GM21360 (cell line): ENCODE measurements at regions not wholly inside any gene's neighbourhood (a gene's known extent, or its start where the extent isn't known, plus 50 kb on each side); places are given as distances from the start of the nearest gene placed in this dataset.
"Not testable (repeated sequence)": the region's sequence is repeated elsewhere in the genome, so short reads cannot be mapped to it uniquely, and the experiment has no call there.

ENCODE experiments used
- ATAC-seq: cut with Tn5 transposase; IDR thresholded peaks from one replicate; pipeline ENCODE4 v1.9.1; 2021; ENCODE audit warnings: mild to moderate bottlenecking, moderate library complexity; ENCODE audit not compliant: unreplicated experiment

DNA sequence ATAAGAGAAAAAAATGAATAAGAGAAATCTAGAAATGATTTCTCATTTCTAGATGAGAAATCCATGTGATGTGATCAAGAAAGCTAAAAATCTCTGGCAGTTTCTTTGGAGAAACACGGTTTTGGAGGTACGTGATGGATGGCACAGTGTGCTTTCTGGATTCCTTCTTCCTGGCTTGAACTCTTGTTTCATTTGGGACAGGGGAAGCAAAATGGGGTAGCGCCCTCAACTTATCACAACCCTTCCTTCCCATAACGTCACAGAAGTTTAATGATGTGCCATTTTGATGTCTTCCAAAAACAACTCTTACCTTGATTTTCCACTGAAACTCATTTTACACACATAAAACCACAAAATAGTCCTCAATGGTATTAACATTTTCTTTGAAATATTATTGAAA lies 1037.3 kb downstream of the ROBO2 start:
- no peak for ATAC-seq

DNA sequence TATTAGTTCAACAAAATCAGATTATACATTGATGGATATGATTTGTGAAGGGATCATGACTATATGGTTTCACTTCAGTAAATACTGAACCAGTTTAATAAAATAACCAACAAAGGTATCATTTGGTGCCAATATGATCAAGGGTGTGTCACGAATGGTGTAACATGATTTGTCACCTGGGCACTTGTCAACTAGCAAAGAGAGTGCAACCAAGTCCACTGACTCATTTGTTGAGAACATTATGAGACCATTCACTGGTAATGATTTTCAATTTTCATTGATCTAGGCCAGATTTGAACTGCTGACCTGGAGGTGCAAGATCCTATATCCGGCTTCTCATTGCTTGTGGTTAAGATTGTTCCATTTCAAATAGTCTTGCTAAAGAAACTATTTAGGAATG lies 1037.9 kb downstream of the ROBO2 start:
- no peak for ATAC-seq

DNA sequence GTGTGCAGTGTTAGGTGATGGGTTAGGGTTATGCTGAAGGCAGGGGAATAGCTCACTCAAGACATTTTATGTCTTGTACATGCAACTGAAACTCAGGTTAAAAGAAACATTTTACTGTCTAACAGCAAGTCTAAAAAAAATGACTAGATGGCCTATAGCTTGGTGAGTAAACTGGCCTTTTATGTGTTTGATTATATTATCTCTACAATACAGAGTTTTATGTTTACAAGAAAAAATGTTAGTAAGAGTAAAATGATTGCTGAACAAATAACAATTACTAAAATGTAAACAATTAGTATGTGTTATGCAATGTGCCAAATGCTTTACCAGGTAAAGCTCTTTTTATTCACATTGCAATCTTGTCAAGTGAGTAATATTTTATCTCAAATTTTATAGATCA lies 1039.6 kb downstream of the ROBO2 start:
- ATAC-seq, result no peak

DNA sequence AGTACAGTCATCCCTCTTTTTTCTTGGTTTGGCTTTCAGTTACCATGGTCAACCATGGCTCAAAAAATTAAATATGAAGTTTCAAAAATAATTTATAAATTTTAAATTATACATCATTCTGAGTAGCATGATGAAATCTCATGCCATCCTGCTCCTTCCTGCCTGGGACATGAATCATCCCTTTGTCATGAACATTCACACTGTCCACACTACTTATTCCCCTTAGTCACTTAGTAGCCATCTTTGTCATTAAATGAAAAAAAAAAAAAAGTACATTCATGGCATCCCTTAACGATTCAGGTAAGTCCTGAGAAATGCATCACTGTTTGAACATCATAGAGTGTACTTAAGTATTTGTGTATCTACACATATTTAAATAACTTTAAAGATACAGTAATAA lies 1046.3 kb downstream of the ROBO2 start:
- no peak for ATAC-seq

DNA sequence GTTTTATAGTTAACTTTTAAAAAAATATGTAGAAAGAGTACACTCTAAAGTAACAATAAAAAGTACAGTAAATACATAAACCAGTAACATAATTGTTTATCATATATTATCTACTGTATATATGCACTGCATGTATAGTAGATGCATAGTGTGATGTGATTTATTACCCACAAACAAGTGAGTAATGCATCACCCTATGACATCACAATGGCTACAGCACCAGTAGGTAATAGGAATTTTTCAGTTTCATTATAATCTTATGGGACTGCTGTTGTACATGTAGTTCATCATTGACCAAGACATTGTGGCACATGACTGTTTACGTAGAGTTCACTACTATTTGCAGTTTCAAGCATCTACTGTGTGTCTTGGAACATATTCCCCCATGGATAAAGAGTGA lies 1047.2 kb downstream of the ROBO2 start:
- no peak for ATAC-seq

DNA sequence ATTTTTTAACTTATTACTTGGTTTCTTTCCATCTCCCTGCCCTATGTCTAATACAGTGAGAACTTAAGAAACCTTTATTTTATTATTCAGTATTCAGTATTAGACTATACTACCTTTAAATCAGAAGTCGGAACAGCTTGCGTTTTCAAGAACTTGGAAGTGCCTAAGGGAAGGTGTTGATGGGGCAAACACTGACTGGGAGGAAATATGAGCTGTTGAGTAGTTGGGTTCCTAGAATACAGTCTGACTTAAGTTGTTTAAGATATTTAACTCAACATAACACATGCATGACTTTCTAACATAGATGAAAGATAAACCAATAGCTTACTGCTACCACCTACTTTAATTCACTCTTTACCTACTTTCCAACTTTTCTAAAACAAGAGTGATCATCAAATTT lies 1048.1 kb downstream of the ROBO2 start:
- no peak for ATAC-seq

DNA sequence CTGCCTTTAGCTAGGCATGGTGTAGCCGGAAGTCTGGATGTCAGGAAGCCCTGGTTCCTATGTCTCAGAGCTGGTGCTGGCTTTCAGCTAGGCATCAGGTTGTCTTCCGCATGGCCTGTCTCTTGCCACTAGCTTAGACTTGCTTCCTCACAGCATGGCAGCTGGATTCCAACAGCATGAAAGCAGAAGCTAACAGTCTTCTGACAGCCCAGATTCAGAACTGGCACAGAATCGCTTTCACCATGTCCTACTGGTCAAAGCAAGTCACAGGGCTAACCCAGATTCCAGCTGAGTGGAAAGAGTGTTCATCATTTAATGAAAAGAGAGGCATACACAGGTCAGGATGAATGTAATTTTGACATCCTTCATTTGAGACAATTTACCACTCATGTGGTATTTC lies 1050.5 kb downstream of the ROBO2 start:
- no peak for ATAC-seq

DNA sequence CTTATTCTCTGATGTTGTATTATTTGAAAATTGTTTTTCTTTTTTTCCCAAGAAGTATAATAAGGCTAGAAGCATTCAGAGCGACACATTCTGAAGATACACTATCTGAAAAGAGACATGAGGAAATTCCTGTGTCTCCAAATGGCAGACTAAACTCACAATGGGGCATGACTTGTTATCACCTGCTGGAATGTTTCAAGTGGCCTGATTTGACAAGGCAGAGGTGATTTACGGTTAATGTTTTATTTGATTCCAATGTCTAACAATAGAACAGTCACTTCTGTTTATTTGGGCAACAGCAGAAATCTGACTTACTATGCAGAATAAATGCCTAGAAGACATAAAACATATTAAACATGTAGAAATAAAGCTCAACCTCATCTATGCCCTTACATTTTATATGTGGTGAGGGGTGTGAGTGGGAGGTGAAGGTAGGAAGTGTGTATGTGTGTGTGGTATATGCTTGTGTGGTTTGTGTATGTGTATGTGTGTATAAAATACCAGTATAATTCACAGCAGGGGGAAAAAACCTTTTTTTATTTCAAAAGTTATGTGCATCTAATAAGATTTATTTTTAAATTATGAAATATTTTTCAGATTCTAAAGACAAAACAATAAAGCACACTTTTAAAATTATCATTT lies 1051.7 kb downstream of the ROBO2 start:
- no peak for ATAC-seq

DNA sequence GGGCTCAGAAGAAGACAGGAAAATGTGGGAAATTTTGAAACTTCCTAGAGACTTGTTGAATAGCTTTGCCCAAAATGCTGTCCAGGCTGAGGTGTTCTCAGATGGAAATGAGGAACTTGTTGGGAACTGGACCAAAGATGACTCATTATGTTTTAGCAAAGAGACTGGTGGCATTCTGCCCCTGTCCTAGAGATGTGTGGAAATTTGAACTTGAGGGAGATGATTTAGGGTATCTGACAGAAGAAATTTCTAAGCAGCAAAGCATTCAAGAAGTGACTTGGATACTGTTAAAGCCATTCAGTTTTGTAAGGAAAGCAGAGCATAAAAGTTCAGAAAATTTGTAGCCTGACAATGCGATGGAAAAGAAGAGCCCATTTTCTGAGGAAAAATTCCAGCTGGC lies 1052.7 kb downstream of the ROBO2 start:
- ATAC-seq, result not testable (repeated sequence)

DNA sequence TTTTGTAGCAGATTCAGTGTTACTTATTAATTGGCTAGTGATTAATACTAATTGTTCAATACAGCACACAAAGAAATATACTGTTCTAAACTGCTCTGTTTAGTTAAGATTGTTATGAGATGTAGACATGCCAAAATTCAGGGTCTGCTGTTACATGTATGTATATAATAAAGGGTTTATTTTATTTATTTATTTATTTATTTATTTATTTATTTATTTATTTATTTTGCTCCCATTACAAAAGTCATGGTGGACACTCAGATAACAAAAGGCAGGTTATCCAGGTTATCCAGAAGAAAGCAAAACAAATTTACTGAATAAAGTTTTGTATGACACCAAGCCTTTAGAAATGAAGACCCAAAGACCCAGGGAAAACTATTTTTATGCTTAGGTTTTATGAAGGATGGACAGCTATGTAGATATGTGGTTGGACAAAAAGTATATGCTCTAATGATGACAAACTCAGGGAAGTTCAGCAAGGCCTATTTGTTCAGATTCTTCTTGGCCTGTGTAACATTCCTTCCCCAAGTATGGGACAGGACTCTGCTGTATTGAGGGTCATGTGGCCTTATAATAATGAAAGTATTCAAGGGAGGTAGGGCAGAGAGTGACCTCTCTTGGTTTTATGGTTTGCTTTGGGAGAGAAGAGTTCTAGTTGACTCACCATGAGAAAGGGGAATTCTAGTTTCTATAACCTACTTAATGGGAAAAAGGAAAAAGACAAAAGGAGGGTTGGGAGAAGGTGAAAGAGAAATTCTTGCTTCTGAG lies 1056.8 kb downstream of the ROBO2 start:
- ATAC-seq, result no peak

DNA sequence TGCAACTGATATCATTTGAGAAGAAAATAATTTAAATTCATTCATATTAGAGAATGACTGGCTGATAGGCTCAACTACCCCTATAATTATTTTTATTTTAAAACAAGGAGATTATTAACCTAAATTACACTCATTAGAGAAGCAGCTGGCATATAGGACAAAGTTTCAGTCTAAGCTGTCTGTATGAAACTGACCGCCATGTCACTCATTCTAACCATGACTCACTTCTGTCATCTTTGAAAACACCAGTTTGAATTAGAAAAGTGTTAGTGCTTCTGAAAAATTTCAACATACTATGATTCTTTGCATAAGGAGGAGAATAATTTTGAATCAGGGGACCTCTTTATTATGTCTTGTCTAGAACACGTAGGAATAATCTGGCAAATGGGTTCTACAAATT lies 1058.5 kb downstream of the ROBO2 start:
- ATAC-seq, result no peak

DNA sequence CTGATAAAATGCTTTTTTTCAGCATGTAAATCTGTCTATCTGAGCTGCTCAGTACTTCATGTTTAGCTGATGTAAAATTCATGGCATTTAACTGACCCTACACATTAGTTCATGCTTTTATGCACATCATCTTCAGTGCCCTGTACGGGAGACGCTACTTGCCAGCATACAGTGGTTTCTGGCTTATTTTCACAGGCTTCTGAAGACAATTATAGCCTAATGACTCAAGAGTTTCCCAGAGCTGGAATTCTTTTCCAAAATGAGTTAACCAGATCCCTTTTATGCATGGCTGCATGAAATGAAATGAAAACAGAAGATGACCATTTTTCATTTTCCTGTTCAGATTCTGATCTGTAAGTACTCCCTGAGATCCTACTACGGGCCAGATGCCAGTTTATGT lies 1061.5 kb downstream of the ROBO2 start:
- no peak for ATAC-seq

DNA sequence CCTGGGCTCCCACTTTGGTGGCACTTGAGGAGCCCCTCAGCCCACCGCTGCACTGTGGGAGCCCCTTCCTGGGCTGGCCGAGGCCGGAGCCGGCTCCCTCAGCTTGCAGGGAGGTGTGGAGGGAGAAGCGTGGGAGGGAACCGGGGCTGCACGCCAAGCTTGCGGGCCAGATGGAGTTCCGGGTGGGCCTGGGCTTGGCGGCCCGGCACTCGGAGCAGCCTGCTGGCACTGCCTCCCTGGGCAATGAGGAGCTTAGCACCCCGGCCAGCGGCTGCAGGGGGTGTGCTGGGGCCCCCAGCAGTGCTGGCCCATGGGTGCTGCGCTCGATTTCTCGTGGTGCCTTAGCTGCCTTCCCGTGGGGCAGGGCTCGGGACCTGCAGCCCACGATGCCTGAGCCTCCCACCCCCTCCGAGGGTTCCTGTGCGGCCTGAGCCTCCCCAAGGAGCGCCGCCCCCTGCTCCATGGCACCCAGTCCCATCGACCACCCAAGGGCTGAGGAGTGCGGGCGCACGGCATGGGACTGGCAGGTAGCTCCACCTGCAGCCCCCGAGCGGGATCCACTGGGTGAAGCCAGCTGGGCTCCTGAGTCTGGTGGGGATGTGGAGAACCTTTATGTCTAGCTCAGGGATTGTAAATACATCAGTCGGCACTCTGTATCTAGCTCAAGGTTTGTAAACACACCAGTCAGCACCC lies 1068.5 kb downstream of the ROBO2 start:
- not testable (repeated sequence) for ATAC-seq

DNA sequence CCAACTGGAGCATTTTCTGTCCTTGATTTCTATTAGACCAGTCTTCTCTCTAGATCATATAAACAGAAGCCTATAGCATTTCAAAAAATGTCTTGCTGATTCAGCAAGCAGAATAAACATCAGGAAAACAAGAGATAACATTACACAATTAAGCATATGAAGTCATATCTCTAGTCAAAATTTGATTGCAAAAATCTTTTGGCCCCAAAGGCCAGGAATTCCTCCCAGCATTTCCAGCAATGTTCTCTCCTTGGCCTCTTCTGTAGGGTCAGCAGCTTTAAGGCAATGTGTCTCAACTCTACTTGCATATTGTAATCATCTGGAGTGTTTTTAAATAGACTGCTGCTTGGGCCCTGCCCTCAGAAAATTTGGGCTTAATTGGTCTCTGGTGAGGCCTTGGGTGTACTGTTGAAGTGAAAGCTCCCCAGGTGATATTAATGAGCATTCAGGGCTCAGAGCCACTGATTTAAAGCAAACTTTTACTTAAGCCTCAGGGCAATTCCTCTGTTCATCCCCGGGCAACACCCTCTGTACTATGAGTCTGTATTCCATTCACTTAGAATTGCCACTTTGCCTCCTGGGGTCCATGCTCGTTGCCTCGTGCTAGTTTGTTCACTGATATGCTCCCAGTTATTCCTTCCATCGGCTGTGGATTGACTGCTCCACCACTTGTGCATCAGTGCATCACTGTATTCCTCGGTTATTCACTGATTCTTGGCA lies 1072.6 kb downstream of the ROBO2 start:
- ATAC-seq, result no peak

DNA sequence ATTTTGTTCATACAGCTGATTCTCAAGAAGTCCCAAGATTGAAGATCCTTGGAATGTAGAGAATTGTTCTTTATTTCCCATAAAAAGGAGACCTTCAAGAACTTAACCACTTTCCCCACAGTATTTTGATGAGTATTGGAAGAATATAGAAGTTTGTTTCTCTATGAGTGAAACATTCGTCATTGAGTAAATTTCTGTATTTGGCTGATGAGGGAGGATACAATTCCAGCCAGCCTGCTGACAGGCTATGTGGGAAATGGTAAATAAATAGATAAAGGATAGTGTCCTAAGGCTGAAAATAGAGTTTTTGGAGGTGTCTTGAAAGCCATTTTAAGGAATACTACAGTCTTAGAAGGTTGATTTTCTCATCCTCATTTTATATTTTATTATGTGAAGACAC lies 1076.1 kb downstream of the ROBO2 start:
- ATAC-seq, result no peak

DNA sequence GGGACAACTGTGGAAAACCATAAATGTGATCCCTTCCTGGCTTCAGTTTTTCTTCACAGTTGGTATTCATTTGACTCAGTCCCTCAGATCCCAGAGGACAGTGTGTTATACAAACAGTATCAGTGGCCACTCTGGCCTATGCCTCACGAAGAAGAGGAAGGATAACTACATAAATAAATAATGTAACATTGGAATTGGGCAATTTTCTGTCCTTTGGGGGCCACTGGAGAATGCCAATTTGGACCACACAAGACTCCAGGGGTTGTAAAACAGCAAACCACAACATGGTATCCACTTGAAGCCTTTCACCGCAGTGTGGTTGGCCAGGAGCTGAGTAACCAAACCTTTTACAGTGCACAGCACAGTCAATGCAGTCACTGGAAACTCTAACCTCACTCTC lies 1077.0 kb downstream of the ROBO2 start:
- no peak for ATAC-seq

DNA sequence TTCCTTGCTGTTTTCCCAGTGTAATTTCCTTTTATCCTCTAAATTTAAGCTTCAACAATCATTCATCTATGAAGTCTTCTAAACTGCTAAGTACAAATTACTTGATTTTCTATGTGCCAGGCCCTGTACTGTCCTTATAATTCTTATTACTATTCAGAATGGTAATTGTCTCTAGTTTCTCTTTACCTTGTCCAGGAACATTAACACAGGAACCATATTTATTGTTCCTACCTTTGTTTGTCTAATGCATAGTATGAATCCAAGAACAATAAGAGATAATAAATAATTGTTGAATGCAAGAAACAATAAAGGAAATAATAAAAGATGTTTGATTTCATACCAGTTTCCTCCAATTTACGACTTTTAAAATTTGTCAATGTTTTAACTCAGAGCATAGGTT lies 1083.2 kb downstream of the ROBO2 start:
- no peak for ATAC-seq

DNA sequence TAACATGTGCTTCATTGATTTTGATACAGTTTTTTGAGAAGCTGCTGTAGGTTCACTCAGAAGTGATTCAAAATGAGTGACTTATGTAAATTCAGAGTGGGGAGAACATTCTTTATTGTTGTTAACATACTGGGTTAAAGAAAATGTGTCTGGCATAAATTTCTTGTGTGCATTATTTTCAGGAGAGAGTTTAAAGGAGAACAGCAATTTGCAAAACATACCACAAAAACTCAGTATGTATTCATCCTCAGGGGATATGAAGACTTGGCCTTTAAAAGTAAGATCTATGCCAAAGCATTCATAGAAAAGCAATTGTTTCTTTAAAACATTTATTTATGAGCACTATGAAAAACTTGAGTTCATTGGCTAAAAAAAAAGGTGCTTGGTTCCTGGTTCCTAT lies 1089.8 kb downstream of the ROBO2 start:
- no peak for ATAC-seq

DNA sequence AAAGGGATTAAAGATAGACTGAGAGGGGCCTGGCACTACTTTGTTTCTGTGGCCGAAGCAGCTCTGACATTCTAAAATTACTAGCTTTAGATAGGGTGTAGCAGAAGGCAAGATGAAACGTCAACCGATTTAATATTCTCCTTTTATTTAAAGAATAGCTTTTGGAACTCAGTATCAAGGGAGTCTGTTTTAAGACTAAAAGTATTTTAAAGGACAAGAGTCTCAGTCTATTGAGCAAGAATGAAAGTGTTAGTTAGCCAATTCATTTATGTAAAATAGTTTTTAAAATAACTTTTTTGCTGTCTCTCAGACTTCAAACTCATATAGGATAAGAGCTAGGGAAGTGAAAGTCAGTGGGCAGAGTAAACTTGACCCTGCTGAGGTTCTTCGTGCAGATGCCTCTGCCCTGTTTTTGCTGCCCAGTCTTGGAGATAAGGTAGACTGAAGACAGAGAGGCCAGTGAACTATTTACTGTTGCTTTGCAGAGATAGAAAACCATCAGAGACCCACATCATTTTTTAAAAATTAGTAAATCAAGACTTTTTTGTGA lies 1090.9 kb downstream of the ROBO2 start:
- ATAC-seq, result no peak

DNA sequence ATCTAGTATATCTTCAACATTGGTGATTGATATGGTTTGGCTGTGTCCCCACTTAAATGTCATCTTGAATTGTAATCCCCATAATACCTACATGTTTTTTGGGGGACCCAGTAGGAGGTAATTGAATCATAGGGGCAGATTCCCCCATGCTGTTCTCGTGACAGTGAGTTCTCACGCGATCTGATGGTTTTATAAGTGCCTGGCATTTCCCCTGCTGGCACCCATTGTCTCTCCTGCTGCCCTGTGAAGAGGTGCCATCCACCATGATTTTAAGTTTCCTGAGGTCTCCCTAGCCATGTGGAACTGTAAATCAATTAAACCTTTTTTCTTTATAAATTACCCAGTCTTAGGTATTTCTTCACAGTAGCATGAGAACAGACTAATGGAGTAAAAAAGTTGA lies 1094.6 kb downstream of the ROBO2 start:
- ATAC-seq, result no peak

DNA sequence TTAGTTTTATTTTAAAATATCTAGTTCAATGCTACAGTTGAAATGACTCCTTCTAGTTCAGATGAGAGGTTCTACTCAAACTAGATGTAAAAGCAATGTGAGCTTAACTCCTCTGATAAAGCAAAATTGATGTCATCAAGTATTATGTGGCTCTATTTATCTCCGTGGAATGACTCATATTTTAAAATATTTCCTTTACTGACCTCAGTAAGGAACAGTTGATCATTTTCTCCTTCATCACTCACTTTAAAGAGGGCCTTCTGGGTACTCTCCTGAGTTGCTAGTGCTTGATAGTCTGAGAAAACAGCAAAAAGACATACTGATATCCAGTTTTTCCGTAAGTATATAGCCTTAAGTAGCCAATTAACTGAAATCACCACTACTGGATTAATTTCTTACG lies 1099.3 kb downstream of the ROBO2 start:
- ATAC-seq, result no peak
